Activated T-cell treated with anti-CD3 and anti-CD28 coated beads, Interleukin-2, amount 50 U/mL, for 1 hour (primary cell): ENCODE measurements at regions not wholly inside any gene's neighbourhood (a gene's known extent, or its start where the extent isn't known, plus 50 kb on each side); places are given as distances from the start of the nearest gene placed in this dataset.

Experiments
- DNase-seq: peaks from one replicate; pipeline ENCODE4 v3.0.0-alpha.2; 2020

DNA sequence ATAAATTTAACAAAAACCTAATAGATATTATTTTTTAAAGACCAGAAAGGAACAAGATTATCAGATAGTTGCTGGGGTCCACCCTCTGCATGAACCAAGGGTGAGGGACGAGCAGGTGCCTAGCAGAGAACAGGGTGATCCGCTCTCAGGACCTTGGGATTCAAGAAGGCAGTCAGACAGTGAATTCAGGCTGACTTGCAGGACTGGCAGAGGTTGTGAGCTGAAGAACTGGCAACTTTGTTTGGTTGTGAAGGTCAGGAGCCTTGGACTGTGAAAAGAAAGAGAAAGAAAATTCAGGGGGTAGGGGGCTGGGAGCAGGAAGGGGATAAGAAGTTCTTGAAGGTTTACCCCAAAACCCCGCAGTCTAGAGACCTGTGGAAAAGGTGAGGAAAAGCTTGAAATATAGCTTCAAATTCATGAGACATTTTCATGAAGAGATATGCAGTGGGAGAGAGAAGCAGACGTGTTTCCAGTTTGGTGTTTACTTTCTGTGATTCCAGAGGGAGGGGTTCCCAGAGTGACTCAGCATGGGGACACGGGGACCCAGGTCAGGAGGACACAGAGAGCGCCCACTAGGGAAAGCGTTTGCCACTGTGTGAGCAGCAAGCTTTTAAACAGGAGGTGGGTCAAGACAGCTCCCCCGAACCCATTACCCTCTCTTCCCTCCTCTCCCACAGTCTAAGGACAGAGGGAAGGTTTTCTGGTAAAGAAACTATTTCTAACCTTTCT is 217.2 kb upstream of the UMPS start:
- DNase-seq, result no peak

DNA sequence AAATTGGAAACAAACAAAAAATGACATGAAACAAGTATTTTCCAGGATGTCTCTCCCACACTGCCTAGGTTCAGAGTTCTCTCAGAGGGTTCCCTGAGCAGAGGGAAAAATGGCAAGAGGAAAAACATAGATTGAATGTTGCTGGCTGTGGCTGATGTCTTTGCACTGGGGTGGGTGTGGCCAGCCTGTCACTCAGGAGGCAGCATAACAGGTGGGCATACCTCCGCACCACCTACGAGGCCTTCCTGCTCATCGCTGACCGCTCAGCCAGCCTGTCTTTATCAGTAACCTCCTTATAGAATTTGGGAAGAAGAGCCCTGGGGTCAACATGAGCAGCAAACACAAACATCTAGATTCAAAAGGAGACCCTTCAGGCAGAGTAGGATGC is 216.6 kb upstream of the UMPS start:
- no peak for DNase-seq

DNA sequence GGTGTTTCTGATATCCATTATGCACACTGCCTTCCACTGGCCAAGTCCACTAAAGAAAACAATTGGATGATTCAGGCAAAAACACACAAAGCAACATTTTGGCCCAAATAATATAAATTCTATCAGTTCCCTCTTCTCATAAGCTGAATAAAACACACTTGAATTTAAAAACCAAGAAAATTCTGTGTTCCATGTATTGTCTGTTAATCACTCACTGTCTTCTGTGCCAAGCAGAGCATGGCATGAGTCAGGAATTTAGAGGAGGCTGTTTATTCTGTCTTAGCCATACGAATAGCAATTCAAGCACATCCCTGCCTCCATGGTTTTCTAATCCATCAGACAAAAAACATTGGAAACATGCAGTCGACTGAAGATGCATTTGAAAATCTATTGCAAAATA is 215.6 kb upstream of the UMPS start:
- no peak for DNase-seq

- no peak for DNase-seq
Observed at GRCh38 chr3:124516333-124516732, 213.9 kb upstream of the UMPS start.

DNA sequence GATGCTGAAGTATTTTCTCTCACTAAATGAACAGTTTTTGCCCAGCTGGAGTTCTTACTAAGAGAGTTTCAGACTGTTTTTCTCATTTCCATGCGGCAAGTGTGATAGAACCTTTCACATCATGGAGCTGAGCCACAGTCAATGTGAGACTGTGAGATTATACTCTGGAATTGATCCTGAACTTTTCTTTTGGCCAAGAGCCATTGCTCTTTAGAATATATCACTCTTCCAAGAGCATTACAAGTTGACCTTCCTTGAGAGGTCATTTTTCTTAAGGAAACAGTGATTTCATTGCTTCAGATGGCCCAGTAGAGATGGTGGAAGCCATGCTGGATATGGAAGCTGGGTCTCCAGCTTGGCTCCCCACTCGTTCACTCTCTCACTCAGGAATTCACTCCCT is 212.9 kb upstream of the UMPS start:
- DNase-seq, result no peak

DNA sequence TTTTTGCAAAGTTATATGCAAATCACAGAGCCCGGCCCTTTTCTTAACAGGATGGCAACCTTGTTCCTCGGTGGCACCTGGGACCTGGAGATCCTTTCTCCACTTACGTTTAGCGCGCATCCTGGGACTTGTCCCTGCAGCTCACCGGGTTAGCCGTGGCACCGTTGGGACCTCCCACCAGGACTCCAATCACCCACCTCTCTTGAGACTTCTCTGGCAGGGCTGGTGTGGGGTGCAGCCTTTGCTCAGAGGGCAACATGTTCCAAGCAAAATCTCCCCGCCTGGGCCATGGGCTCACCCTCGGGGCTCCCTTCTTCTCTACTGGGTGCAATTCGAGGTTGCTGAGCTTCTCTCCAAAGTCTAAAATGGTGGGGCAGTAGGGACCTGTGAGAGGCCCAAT is 211.9 kb upstream of the UMPS start:
- no peak for DNase-seq

- DNase-seq, result no peak
Observed at GRCh38 chr3:124519591-124520194, 210.6 kb upstream of the UMPS start.

DNA sequence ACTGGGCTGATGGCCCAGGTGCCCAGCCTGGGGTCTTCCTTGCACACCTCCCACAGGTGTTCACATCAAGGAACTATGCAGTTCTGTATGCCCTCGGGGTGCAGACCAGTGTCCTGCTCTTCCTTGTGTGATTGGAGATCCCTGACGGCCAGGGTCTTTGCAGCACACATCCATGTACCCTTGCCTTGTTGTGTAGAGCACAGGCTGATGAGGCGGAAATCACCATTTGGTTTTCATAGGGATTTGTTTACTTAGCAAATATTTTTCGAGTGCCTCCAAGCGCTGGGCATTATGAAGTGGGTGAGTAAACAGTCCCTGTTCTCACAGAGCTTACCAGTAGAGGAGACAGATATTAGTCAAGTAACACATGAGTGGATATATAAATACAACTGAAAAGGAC is 209.3 kb upstream of the UMPS start:
- no peak for DNase-seq

- no peak for DNase-seq
Observed at GRCh38 chr3:124522082-124522625, 208.1 kb upstream of the UMPS start.

DNA sequence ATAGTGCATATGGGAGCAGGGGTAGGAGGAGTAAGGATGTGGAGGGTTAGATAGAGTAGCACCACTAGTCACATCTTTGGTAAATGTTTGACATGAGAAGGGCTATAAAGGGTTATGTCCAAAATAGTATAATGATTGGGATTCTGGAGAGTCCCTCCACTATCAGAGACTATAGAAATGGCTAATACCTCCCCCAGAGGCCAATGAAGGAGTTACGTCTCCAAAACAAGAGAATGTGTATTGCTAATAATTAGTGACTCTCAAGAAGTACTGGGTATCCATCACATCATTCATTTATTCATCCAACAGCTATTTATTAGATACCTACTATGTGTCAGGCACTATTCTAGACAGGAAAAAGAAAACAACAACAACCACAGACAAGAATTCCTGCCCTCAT is 203.7 kb upstream of the UMPS start:
- DNase-seq, result no peak

DNA sequence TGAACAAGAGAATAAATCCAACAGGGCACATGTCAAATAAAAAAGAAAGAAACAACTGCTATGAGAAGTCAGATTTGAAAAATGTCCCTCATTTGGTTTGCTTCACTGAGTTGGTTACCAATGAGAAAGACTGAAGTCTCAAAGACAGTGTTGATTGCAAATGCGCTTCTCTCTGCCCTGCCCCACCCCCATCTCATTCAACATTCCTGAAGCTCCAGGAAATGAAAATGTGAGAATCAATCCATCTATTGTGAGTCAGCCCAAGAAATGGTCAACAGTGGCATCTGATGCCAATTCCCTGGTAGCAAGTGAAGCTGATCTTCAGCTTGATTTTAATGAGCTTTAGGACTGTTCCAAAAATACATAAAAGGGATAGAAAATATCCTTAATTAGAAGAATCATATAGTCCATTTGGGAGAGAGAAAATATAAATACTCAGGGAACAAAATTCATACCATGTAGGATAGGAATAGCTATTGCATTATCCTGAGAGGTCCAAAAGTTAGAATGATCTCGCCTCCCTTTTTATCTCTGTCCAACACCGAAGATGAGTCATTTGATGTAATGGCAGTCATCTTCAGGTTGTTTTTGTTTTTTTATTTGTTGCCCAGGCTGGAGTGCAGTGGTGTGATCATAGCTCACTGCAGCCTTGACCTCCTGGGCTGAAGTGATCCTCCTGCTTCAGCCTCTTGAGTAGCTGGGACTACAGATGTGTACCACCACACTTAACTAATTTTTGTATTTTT is 200.3 kb upstream of the UMPS start:
- no peak for DNase-seq

- DNase-seq, result no peak
Observed at GRCh38 chr3:124530916-124531315, 199.3 kb upstream of the UMPS start.

GRCh38 chr3:124532071-124532470 is 198.2 kb upstream of the UMPS start:
- DNase-seq, result no peak

DNA sequence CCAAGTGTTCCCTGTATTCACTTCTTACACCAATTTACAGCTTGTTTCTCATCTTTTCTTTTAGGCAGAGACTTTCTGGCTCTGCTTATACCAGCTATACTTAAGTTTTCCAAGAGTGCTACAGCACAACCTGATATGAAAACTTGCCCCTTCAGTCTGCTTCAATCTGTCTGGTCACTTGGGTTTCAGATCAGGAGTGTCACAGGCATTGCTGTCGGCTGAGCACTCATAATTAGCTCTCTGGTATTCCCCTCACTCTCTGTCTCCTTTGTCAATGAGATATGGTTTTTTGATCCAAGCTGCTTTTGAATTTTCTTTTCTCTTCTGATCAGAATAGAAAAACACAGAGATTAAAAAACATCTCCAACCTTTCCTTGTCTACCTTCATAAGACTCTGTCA is 194.9 kb upstream of the UMPS start:
- no peak for DNase-seq

GRCh38 chr3:124540550-124541211 is 189.6 kb upstream of the UMPS start:
- no peak for DNase-seq

DNA sequence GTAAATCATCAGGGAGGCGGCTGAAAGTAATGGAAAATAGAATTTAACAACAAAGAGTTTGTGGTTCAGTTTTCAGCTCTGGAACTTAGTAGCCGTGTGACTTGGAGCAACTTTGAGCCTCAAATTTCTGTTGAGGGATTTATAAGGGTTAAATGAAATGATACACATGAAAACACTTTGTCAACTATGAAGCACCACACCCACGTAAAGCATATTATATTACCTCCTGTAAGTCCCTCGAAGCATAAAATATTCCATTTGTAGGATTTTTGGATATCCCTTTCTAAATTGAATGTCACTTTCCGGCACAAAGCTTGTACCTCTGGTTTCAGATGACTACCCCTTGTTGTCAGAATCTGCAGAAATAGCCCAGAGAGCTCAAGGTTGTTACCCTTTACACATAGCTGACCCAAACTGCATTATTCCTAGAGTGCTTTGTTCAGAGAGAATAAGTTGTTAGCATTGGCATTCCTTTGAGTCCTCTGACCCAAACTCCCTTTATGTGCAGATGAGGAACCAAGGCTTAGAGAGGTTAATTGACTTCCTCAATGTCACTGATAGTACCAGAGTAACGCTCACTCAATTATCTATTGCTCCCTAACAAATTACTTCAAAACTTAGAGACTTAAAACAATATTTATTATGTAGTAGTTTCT is 187.9 kb upstream of the UMPS start:
- no peak for DNase-seq

DNA sequence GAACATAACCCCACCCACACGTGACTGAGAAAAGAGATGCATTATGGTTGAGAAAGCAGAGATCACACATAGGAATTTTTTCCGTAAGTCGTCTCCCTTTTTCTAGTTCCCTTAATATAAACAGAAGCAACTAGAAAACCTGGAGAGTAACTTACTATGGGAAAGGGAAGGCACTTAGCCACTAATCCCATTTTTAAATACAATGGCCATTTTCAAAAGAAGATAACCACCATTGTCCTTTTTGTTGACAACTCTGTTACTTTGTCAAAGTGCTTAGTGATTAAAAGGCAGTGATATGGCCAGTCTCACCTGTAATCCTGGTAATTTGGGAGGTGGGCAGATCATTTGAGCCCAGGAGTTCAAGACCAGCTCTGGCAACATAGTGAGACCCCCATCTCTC is 184.4 kb upstream of the UMPS start:
- no peak for DNase-seq

GRCh38 chr3:124552224-124552623 is 178.0 kb upstream of the UMPS start:
- DNase-seq, result no peak

DNA sequence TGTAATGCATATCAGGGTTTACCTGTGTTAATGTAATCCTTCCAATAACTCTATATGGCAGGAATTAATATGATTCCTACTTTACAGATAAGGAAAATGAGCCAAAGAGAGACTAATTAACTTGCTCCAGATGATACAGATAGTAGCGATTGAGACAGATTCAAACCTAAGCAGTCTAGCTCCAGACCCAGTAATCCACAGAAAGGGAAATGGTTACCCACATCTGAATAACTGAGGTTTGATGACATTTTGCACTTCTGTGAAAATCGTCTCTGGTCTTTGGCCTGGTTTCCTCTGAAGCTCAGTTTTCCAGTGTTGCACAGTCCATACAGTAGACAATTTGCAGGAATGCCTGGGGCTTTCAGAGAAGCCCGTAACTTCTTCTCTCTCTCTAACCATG is 177.1 kb upstream of the UMPS start:
- no peak for DNase-seq

- no peak for DNase-seq
Observed at GRCh38 chr3:124556636-124557035, 173.6 kb upstream of the UMPS start.

GRCh38 chr3:124557433-124558232 is 172.6 kb upstream of the UMPS start:
- DNase-seq, result no peak
